ENCODE measurements at regions not wholly inside any gene's neighbourhood (a gene's known extent, or its start where the extent isn't known, plus 50 kb on each side); places are given as distances from the start of the nearest gene placed in this dataset.

DNA sequence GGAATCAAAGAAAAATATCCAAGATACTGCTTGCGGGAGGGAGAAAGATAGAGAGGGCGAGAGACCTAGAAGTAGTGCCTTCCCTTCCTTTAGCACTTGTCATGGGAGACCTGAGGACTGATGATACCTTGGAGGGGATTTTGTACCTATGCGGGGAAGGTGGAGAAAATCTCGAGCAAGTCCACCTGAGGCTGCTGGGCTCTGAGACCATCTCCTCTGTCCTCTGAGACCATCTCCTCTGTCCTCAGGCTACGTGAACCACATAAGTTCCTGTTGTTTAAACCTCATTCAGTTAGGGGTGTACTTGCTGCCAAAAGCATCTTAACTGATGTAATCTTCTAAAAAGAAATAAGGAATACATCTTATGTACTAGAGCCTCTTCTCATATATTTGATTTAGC lies 164.9 kb downstream of the NR2F2 start:
- TF ChIP-seq POLR2A (IDR thresholded peaks at IDR 0.05; ENCODE audit: low read depth, low read length) (no peak), EZH2 (IDR thresholded peaks at IDR 0.05; ENCODE audit: borderline replicate concordance, low read depth, low read length, severe bottlenecking) (no peak), POLR2AphosphoS5 (IDR thresholded peaks at IDR 0.05; ENCODE audit: insufficient read depth, low read depth, low read length) (no peak), JUN (IDR thresholded peaks at IDR 0.05; ENCODE audit: borderline replicate concordance, insufficient read depth, insufficient read length, low read depth) (no peak), MYC (IDR thresholded peaks at IDR 0.05; ENCODE audit: low read depth, low read length) (no peak), FOS (IDR thresholded peaks at IDR 0.05; ENCODE audit: borderline replicate concordance, insufficient read depth, low read length) (no peak), GATA2 (IDR thresholded peaks at IDR 0.05; ENCODE audit: insufficient read depth, insufficient read length, low read depth, low read length) (no peak)
- TF ChIP-seq, protein P1, sequence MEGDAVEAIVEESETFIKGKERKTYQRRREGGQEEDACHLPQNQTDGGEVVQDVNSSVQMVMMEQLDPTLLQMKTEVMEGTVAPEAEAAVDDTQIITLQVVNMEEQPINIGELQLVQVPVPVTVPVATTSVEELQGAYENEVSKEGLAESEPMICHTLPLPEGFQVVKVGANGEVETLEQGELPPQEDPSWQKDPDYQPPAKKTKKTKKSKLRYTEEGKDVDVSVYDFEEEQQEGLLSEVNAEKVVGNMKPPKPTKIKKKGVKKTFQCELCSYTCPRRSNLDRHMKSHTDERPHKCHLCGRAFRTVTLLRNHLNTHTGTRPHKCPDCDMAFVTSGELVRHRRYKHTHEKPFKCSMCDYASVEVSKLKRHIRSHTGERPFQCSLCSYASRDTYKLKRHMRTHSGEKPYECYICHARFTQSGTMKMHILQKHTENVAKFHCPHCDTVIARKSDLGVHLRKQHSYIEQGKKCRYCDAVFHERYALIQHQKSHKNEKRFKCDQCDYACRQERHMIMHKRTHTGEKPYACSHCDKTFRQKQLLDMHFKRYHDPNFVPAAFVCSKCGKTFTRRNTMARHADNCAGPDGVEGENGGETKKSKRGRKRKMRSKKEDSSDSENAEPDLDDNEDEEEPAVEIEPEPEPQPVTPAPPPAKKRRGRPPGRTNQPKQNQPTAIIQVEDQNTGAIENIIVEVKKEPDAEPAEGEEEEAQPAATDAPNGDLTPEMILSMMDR (IDR thresholded peaks at IDR 0.05; ENCODE audit: extremely low read depth in 1 of 2, insufficient read depth in 1 of 2, low read depth in 1 of 2, low read length in 2 of 2) = no peak
- TF ChIP-seq, protein P2, sequence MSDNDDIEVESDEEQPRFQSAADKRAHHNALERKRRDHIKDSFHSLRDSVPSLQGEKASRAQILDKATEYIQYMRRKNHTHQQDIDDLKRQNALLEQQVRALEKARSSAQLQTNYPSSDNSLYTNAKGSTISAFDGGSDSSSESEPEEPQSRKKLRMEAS (IDR thresholded peaks at IDR 0.05; ENCODE audit: insufficient read depth, insufficient read length) = no peak

All from endothelial cell of umbilical vein (primary cell).